ENCODE measurements at regions not wholly inside any gene's neighbourhood (a gene's known extent, or its start where the extent isn't known, plus 50 kb on each side); places are given as distances from the start of the nearest gene placed in this dataset.

DNA sequence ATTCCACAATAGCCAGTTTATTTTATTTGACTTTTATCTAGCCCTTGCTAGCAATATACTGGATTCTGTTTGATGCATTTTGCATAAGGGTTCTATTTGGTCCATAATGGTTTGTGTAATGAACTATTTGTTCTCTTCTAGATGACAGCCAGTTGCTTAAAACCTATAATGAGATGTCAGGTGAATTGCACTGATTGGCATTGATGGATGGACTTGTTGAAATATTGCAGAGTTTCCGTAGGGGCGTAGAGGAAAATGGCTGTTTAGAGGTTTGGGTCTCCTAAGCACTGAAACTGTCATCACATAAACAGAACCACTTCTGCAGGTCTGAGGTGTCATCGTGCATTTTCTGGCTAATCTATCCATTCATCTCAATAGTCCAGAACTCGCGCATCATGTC lies 124.9 kb upstream of the HDAC9 start:
- DNase-seq = no peak

DNA sequence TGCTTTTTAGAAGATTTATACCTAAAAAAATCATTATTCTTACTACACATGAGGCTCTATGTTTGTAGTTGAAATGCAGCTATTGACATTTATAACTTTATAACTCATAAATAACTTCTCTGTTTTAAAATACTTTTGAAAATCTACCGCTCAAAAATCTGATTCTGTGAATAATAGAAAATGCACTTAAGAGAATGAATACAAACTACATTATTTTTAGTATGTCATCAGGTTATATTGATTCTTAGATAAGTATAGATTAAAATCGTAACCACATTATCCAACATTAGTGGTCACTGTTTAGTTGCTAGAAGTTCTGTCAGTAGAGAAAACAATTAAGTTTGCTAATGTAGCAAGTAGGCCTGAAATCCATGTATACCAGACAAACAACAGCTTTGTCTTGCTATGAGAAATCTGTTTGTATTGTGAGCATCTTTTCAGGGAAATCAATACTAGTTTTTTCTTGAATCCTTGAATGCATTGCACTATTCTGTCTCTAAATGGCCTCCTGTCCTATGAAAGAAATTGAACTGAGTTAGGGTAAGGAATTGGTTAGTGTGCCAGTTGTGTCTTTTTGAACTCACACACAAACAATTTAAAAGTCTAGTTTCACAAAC lies 116.5 kb upstream of the HDAC9 start:
- DNase-seq = no peak

DNA sequence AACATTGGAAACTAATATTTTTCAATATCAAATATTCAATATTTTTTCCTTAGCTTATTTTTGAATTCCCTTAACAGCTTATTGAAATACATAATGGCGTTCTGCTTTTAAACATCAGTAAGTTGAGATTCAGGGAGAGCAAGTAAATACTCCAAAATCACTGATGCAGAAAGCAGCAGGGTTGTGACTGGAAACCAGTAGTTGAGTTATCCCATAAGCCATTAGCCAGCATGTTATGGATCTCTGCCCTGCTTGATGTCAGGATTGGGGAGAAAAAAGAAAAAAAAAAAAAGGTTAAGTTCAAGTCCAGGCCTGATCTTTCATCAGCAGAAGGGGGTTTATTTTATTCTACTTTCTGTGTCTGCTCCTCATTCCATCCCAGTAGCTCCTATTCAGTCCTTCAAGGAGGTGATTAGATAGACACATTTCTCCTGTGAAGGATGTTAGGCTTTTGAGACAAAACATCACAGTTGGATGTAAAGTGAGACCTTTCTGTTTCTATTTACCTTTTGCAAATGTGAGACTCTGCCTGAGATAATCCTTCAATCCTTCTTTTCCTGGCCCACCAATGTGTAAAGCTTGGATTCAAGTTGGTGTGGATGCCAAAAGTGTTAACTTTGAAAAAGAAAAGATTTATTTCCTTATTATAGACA lies 110.9 kb upstream of the HDAC9 start:
- no peak for DNase-seq

DNA sequence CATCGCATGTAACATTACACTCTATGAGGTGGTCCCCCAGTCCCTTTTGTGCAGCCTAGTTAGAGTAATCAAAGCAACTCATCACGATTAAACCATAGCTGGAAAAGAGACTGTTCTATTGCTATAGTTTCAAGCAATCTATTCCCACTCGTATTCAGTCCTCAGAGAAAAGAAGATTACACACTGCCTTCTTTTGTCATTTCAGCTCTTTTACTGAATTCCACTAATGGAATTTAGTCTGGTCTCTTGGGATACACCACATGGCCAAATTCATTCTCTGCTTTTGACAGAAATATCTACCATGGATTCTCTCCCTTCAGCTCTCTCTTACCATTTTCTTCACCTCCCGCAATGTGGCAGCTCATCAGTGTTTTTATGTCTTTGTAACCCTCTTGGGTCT lies 108.9 kb upstream of the HDAC9 start:
- DNase-seq = no peak

DNA sequence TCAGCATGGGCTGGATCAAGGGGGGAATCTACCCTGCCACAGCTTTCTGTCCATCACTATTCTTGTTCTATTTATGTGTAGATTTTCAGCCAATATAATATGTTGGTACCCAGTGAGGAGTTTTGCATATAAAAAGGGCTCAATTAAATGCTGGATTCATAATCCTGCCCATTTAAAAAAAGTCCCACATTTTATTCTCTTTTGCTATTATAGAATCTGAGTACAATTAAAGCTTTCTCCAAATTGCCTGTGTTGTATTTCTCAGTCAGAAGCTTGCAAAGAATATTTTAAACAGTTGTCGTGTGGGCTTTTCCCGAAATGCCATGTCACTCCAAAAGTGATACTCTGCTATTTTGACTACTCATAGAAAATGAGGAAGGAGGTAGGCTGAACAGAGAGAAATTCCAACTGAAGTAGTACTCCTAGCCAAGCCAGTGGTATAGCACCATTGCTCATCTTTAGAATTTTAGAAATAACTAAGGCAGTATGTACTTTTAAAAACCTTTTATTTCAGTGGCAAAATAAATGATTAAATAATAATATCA lies 108.3 kb upstream of the HDAC9 start:
- DNase-seq = no peak

DNA sequence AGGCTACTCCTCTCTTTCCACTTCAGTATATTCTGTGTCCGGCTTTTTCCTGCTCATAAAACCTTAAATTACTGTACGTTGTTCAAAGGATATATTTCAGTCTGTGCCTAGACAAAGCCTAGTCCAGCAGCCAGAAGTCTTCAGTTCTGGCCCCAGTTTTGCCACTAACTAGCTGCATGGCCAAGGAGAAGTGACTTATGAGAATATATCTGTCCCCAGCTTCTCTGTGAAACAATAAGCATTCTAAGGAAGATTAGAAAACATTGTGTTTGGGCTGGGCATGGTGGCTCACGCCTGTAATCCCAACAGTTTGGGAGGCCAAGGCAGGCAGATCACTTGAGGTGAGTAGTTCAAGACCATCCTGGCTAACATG lies 105.0 kb upstream of the HDAC9 start:
- no peak for DNase-seq

DNA sequence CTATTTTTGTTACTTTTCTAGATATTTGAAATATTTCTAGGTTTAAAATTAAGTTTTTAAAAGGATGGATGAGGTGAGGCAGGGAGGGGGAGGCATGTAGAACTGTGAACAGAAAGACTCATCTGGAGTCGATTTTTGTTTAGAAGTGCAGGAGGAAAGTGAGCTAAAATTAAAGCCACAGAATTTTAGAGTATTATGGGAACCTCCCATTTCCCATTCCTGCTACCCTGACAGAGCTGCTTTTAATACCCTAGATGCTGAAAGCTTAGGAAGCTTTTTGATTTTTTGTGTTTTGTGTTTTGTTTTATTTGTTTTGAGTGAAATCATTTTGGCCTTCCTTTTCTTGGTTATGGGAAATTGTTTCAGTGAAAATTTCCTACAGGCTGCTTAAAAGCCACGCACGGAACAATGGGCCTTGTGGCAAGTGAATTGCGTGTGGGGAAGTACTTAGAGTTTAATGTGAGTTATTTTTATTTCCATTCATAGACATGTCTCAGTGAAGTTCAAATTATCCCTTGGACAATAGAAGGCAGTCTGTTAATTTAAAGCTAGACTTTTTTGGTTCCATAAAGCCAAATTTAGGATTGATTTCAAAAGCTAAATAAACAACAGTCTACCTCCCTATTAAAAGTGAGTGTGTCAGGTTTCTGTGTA lies 102.0 kb upstream of the HDAC9 start:
- DNase-seq = no peak

DNA sequence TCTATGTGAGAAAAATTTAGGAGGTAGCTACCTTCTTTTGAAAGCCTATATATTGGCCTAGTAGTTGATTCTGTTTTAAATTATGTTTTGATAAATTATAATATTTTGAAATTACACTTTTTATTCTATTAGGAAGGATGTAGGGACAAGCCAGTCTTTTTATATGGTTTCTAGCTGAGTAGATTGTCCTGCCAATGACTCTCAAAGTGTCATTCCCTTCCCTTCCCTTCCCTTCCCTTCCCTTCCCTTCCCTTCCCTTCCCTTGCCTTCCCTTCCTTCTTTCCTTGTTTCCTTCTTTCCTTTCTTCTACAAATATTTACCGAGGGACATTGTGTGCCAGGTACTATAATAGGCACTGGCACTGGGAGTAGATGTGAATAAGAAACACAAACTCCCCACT lies 99.7 kb upstream of the HDAC9 start:
- DNase-seq = no peak

DNA sequence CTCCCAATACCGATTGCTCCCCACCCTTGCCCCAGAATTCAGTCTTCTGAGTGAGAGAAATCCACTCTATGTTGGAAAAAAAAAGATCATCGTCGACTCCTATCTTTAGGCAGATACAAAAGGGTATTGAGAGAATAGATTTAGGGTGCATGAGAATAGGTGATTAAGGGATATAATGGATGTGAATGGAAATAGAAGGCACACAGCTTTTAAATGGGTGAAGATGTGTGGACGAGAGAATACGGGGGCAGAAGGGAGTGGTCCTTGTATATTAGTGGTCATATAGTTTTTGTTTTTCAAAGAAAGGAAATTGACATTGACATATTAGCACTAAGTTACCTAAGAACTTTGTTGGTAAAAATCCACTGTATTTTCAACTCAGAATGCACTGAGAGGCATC lies 98.6 kb upstream of the HDAC9 start:
- DNase-seq = no peak

DNA sequence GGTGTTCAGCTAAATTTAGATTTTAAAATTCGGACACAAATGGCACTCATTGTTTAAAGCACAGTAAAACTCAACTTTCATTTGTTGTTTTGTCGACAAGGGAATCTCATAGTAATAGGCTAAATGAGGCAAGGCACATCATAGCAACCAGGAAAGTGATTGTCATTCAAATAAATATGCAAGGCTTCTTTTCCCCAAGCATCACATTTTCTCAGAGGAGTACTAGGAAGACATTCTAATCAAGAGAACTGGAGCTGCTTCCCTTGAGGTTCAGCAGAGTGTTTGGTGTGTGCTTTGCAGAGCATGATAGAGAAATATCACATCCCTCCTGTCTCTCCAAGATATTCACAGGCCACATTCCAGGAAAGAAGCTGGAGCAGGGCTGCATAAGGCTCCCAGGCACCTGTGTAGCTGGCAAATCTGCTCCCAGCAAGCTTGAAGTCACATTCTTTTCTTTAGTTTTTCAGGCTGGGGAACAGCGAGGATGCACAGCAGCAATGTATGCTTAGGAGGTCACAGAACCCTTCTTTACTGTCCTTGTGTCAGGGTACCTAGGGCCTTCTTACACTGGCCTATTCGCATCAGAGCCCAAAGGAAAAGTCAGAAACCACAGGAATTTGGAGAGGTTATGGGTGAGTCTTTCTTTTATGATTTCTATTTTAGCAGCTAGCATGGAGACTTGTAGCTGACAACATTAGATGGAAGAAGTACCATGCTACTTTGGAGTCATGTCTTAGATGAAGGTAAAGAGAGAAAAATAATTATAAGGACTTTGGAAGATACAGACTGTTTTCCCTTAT lies 95.9 kb upstream of the HDAC9 start:
- no peak for DNase-seq

DNA sequence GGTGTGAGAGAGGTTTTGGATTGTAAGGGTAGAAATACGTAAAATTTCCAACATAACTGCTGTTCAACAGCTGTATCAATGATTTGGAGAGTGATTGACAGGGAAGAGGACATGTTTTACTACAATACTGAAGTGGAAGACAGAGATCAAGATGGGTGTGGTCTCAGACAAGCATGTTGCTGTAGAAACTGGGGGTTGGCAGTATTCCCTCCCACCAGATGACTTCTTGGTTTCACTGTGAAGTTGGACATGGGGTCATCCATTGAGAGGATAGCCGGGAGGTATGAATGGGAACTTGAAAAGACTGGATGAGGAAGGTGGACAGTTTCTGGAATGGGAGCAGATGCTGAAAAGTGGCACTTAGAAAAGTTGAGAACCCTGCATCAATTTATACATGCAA lies 95.3 kb upstream of the HDAC9 start:
- no peak for DNase-seq

DNA sequence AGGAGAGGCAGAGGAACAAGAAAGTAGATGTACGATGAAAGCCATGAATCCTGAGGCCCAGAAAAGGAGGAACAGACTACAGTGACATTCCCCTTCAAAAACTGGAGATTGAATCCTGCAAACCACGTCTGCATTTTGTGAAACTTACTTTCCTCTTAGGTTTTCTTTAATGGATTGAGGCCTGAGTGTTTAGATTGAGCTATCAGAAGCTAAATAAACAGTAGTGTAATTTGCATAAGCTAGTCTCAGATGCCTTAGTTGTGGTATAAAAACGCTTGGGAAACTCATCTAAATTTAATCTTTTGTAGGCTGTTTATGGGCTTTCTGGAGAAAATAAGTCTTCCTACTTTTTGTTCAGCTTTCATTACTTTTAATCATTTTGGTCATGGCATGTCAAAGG lies 94.8 kb upstream of the HDAC9 start:
- no peak for DNase-seq

DNA sequence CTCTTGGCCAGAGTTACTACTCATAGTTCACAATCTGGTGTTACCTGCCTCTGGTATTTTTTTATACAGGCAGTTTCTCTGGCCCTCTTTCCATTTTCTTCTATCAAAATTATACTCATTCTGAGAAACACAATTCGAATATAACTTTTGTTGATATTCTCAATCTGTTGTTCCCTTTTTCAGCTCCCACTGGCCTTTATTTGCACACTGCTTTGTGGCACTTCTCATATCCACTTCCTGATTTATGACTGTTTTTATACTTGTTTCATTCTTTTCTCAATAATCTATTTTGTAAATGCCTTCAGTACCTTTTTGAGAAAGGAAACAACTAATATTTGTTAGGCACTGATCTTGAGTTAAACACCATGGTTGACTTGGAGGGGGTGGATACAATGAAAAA lies 93.8 kb upstream of the HDAC9 start:
- no peak for DNase-seq

DNA sequence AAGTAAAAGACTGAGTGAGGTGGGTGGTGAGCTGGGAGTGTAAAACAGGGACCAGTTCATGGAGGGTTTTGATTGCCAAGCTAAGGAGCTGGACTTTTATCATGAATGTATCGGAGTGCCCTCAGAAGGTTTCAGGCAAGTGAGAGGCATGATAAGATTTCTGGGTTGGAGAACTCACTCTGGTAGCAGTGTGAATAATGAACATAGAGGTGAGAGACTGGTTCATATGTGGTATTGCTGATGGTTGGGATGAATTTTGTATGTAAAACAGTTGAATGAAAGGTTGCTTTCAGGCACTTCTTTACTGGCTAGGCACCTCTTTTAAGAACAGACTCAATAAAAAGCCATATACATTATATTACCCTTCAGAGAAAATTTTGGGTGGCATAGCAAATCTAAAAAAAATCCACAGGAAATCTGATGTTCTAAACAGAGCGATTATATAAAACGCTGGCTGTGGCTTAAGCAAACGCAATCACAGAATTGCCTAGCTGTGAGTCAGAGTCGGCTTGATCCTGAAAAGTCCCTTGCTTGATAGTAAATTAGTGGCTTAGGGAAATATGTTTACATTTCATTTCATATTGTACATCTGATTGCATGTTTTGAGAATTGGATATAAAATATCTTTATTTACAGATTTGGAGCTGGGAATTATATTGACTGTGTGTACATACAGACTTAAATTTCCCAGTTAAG lies 92.9 kb upstream of the HDAC9 start:
- DNase-seq = no peak

DNA sequence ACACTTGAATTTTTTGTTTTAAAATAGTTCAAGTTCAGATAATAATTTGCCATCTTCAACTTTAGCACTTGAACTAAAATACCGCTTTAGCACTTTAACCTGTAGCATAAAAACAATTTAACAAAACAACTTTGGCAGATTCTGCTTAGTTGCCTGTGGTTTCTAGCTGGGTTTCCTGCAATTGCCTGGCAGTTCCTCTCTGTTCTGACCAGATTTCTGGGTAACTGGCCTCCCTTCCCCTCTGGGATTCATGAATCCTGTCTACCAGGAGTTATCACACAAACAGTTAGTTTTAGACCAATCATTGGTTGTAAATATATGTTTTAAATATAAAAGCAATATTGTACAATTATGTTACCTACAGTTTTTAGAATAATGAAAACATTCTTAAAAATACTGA lies 89.8 kb upstream of the HDAC9 start:
- DNase-seq = no peak

DNA sequence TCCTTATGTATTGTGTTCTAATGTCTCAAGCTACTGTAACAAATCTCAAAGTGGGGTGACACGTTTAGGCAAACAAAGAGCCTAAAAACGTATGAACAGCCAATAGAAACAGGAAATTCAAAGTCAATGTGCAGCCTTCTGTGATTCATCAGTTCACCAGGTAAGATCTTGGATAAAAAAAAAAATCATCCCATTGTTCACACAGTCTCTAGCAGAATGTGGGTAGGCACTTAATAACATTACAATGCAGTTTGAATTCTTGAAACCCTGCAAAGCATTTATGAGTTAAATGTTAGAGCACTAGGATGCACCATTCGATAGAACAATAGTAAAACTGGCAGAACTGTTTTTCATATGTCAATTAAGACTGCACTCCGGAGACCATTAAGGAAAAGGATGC lies 88.2 kb upstream of the HDAC9 start:
- DNase-seq = no peak

DNA sequence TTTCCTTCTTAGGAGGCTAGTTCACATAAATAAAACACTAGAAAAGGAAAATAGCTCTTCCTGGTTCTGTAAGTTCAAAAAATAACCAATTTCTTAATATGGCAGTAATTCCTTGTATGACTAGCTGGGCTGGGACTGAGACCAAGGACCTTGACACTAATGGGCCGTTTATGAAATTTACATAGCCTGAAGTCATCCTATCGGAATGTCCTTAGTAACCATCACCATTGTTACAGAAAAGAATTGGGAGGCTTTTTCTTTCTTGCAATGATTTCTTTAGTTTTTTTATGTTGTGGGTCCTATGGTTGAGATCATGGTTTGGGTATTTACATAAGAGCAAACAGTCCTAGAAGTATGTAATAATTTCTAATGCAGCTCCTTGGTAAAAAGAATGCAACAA lies 87.1 kb upstream of the HDAC9 start:
- DNase-seq = no peak

DNA sequence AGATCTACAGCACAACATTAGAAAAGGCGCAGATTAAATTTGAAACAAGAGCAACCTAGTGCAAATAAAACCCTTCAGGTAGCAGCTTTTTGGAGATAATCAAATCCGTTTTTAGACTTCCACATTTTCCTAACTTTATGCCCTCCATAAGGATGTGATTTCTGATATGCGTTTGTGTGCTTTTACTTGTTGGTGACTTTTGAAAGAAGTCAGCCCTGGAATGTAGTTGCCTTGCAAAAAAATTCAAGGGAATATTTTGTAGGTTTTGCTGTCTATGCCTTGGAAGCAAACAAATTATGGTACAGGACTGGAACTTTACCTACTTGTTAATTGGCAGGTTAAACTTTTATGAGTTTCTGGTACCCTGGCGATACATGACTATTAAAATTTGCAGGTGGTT lies 86.7 kb upstream of the HDAC9 start:
- DNase-seq = no peak

DNA sequence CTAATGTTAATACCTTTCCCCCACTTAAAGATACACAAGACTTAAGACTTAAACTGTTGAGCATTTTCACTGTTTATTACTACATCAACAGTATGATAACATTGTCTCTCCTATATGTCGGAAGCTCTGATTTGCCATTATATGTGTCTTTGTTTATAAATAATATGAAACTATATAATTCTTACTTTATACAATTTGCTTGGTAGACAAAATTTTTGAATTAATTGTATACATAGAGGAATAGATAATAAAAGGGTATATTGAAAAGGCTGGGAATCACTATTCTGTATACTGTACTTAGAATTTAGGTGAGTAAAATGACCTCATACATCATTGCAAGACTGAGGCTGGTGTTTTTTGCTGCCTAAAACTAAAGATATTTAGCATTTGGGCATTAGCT lies 82.1 kb upstream of the HDAC9 start:
- no peak for DNase-seq

DNA sequence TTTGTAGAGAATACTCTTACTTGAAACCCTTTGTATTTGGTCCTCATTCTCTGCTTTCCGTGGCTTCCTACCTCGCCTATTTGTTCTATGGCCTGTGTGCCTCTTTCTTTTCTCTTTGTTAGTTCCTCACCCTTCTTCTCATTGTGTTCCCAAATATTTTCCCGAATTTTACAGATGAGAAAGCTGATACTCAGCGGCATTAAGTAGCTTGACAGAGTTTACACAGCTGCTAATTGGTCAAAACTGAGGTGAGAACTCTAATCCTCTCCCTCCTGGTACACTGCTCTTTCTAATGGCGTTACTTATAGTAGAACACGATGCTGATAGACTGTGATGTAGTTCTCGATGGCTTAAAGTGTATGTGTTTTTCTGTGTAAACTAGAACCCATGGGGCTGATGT lies 80.7 kb upstream of the HDAC9 start:
- DNase-seq = no peak

DNA sequence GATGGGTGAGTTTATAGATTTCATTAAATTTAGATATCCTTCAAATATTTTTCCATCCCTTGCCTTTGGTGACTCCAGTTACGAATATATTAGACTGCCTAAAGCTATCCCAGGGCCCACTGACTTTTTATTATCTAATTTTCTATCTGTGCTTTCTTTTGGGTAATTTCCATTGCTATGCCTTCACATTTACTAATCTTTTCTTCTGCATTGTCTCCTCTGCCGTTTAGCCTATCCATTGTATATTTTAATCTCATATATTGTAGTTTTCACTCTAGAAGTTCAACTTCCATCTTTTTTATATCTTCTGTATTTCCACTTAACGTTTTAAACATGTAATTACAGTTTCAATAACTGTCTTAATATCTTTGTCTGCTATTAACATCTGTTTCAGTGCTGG lies 78.6 kb upstream of the HDAC9 start:
- DNase-seq = no peak

DNA sequence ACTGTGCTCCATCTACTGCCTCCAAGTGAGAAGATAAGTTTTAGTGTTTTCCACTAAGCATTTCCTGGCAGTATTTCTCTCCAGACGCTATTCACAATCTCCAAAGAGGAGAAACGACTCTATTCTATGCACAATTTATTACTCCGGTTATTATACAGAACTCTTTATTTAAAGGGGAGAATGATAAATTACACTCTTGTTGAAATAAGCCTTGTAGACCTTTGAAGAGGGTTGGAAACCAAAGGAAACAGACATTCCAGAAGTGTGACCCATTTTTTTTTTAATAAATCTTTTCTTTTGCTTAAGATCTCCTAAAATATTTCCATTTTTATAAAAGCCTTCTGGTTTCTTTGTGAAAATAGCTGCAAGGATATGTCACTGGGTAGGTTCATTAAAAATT lies 76.1 kb upstream of the HDAC9 start:
- DNase-seq = no peak

DNA sequence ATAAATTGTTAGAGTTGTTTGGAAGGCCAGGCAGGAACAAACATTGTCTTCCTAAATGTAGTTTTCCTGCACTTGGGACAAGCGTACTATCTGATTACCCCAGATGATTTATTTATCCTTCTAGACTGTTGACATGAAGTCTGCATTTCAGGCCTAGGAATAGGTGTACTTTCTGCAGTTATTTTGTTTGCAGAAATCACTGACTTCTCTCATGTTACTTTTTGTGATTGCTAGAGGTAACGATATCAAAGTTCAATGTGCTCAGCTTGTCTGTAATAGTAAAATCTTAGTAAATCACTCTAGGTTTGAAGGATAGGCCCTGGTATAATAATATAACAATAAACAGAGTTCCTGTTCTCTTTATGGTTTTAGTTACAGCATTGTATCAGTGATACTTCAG lies 75.4 kb upstream of the HDAC9 start:
- no peak for DNase-seq
